HepG2 (cell line): ENCODE measurements at regions not wholly inside any gene's neighbourhood (a gene's known extent, or its start where the extent isn't known, plus 50 kb on each side); places are given as distances from the start of the nearest gene placed in this dataset.

Experiments
- CREB1 ChIP-seq, 2 experiments: fragments of 450-650 bp in 1 of 2; IDR thresholded peaks; 2 replicates each; pipeline ENCODE4 v1.6.1; 2016 to 2017; ENCODE audit warnings: control low read depth in 1 of 2, mild to moderate bottlenecking in 1 of 2, missing compliant biosample characterization in 1 of 2, missing genetic modification characterization in 1 of 2
- JUND ChIP-seq: sonication (generic); formaldehyde crosslinking; IDR thresholded peaks from 2 replicates; pipeline ENCODE4 v1.8.0; 2022; ENCODE audit warnings: mild to moderate bottlenecking, missing genetic modification reagents
- POLR2A ChIP-seq, 2 experiments: IDR thresholded peaks; 2 replicates each; pipeline ENCODE4 v1.6.1; 2011; ENCODE audit warnings: low read depth in 2 of 2, low read length in 2 of 2, mild to moderate bottlenecking in 1 of 2, moderate library complexity in 1 of 2; ENCODE audit not compliant: insufficient read depth in 1 of 2
- ZNF713 ChIP-seq: sonication (generic); formaldehyde crosslinking; IDR thresholded peaks from 2 replicates; pipeline ENCODE4 v1.4.0; 2020; ENCODE audit warnings: mild to moderate bottlenecking, missing genetic modification reagents
- ZNF792 ChIP-seq: IDR thresholded peaks from 2 replicates; pipeline ENCODE4 v1.6.1; 2016
- TF ChIP-seq, protein P1 (sequence below): sonication (generic); formaldehyde crosslinking; IDR thresholded peaks from 2 replicates; pipeline ENCODE4 v1.5.0; 2020; ENCODE audit warnings: mild to moderate bottlenecking, missing genetic modification reagents, moderate library complexity

DNA sequence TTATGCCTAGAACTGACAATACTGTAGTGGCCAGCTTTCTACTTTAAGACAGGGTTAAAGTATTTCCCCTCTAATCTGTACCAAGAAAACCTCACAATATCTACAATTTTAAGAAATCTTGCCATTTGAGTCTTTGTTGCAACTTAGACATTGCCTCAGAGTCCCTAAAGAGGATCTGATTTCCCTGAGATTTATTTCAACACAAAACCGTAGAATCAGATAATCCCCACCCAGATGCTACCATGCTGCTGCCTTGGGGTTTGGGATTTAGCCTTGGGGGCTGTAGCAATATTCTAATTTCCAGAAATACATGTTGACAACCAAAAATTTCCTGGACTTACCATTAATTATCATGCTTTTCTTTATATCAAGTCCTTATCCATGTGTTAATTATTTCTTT, 50.3 kb upstream of the DENND1B start:
- no peak for TF ChIP-seq ZNF713
- no peak for TF ChIP-seq POLR2A (IDR thresholded peaks at IDR 0.05; ENCODE audit: insufficient read depth in 1 of 2, low read depth in 2 of 2, low read length in 2 of 2)
- no peak for TF ChIP-seq CREB1 (IDR thresholded peaks at IDR 0.05)
- no peak for TF ChIP-seq CREB1 (CRISPR knock-in tag; IDR thresholded peaks at IDR 0.05)
- TF ChIP-seq, protein P1, sequence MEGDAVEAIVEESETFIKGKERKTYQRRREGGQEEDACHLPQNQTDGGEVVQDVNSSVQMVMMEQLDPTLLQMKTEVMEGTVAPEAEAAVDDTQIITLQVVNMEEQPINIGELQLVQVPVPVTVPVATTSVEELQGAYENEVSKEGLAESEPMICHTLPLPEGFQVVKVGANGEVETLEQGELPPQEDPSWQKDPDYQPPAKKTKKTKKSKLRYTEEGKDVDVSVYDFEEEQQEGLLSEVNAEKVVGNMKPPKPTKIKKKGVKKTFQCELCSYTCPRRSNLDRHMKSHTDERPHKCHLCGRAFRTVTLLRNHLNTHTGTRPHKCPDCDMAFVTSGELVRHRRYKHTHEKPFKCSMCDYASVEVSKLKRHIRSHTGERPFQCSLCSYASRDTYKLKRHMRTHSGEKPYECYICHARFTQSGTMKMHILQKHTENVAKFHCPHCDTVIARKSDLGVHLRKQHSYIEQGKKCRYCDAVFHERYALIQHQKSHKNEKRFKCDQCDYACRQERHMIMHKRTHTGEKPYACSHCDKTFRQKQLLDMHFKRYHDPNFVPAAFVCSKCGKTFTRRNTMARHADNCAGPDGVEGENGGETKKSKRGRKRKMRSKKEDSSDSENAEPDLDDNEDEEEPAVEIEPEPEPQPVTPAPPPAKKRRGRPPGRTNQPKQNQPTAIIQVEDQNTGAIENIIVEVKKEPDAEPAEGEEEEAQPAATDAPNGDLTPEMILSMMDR (CRISPR knock-in tag) = no peak
- no peak for TF ChIP-seq JUND (CRISPR knock-in tag)
- no peak for TF ChIP-seq ZNF792 (CRISPR knock-in tag)
